ENCODE measurements at regions not wholly inside any gene's neighbourhood (a gene's known extent, or its start where the extent isn't known, plus 50 kb on each side); places are given as distances from the start of the nearest gene placed in this dataset.

GRCh38 chr3:148606979-148607378 lies 90.7 kb upstream of the AGTR1 start:
- TF ChIP-seq SP1 (IDR thresholded peaks at IDR 0.05) (no peak), ELF4 (IDR thresholded peaks at IDR 0.05) (no peak)

Data from HEK293T (cell line).